ENCODE measurements at regions not wholly inside any gene's neighbourhood (a gene's known extent, or its start where the extent isn't known, plus 50 kb on each side); places are given as distances from the start of the nearest gene placed in this dataset.
A peak's percentile ranks its signal among the peaks of the same experiment; 100 is the strongest.

DNA sequence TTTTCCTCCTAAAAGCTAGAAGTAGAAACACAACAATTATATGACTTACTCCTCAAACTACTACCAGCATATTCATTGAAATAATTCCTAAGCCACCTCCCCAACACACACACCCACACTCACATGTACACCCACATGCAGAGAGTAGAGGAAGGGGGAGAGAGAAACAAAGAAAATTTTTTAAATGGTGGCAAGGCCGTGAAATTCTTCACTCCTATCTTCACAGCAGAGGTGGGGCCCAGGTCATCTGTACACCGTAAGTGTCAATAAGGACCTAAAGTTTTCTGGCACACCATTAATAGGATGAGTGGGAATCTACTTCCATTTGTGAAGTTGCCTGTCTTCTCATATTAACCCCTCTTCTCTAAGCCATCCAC is 73.9 kb upstream of the EGLN3 start (continued):
- TF ChIP-seq, protein P1, sequence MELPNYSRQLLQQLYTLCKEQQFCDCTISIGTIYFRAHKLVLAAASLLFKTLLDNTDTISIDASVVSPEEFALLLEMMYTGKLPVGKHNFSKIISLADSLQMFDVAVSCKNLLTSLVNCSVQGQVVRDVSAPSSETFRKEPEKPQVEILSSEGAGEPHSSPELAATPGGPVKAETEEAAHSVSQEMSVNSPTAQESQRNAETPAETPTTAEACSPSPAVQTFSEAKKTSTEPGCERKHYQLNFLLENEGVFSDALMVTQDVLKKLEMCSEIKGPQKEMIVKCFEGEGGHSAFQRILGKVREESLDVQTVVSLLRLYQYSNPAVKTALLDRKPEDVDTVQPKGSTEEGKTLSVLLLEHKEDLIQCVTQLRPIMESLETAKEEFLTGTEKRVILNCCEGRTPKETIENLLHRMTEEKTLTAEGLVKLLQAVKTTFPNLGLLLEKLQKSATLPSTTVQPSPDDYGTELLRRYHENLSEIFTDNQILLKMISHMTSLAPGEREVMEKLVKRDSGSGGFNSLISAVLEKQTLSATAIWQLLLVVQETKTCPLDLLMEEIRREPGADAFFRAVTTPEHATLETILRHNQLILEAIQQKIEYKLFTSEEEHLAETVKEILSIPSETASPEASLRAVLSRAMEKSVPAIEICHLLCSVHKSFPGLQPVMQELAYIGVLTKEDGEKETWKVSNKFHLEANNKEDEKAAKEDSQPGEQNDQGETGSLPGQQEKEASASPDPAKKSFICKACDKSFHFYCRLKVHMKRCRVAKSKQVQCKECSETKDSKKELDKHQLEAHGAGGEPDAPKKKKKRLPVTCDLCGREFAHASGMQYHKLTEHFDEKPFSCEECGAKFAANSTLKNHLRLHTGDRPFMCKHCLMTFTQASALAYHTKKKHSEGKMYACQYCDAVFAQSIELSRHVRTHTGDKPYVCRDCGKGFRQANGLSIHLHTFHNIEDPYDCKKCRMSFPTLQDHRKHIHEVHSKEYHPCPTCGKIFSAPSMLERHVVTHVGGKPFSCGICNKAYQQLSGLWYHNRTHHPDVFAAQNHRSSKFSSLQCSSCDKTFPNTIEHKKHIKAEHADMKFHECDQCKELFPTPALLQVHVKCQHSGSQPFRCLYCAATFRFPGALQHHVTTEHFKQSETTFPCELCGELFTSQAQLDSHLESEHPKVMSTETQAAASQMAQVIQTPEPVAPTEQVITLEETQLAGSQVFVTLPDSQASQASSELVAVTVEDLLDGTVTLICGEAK (IDR thresholded peaks at IDR 0.05), result no peak
- TF ChIP-seq, protein P1 (CRISPR knock-in tag; IDR thresholded peaks at IDR 0.05), result no peak
- TF ChIP-seq ZNF136 (CRISPR knock-in tag; IDR thresholded peaks at IDR 0.05; ENCODE audit: low read depth), result no peak
- TF ChIP-seq RFXANK (CRISPR knock-in tag; IDR thresholded peaks at IDR 0.05), result 0 out of 2 replicates have a peak, but pooled peaks have one; percentile 9
- 0 out of 2 replicates have a peak, but pooled peaks have one; percentile 28 for TF ChIP-seq SNAI1 (CRISPR knock-in tag; IDR thresholded peaks at IDR 0.05; ENCODE audit: borderline replicate concordance)
- TF ChIP-seq, protein P2, sequence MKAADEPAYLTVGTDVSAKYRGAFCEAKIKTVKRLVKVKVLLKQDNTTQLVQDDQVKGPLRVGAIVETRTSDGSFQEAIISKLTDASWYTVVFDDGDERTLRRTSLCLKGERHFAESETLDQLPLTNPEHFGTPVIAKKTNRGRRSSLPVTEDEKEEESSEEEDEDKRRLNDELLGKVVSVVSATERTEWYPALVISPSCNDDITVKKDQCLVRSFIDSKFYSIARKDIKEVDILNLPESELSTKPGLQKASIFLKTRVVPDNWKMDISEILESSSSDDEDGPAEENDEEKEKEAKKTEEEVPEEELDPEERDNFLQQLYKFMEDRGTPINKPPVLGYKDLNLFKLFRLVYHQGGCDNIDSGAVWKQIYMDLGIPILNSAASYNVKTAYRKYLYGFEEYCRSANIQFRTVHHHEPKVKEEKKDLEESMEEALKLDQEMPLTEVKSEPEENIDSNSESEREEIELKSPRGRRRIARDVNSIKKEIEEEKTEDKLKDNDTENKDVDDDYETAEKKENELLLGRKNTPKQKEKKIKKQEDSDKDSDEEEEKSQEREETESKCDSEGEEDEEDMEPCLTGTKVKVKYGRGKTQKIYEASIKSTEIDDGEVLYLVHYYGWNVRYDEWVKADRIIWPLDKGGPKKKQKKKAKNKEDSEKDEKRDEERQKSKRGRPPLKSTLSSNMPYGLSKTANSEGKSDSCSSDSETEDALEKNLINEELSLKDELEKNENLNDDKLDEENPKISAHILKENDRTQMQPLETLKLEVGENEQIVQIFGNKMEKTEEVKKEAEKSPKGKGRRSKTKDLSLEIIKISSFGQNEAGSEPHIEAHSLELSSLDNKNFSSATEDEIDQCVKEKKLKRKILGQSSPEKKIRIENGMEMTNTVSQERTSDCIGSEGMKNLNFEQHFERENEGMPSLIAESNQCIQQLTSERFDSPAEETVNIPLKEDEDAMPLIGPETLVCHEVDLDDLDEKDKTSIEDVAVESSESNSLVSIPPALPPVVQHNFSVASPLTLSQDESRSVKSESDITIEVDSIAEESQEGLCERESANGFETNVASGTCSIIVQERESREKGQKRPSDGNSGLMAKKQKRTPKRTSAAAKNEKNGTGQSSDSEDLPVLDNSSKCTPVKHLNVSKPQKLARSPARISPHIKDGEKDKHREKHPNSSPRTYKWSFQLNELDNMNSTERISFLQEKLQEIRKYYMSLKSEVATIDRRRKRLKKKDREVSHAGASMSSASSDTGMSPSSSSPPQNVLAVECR (CRISPR knock-in tag; IDR thresholded peaks at IDR 0.05; ENCODE audit: borderline replicate concordance), result 0 out of 2 replicates have a peak, but pooled peaks have one; percentile 1
- TF ChIP-seq ARHGAP35 (CRISPR knock-in tag; IDR thresholded peaks at IDR 0.05; ENCODE audit: borderline replicate concordance), result no peak
- TF ChIP-seq, protein P3, sequence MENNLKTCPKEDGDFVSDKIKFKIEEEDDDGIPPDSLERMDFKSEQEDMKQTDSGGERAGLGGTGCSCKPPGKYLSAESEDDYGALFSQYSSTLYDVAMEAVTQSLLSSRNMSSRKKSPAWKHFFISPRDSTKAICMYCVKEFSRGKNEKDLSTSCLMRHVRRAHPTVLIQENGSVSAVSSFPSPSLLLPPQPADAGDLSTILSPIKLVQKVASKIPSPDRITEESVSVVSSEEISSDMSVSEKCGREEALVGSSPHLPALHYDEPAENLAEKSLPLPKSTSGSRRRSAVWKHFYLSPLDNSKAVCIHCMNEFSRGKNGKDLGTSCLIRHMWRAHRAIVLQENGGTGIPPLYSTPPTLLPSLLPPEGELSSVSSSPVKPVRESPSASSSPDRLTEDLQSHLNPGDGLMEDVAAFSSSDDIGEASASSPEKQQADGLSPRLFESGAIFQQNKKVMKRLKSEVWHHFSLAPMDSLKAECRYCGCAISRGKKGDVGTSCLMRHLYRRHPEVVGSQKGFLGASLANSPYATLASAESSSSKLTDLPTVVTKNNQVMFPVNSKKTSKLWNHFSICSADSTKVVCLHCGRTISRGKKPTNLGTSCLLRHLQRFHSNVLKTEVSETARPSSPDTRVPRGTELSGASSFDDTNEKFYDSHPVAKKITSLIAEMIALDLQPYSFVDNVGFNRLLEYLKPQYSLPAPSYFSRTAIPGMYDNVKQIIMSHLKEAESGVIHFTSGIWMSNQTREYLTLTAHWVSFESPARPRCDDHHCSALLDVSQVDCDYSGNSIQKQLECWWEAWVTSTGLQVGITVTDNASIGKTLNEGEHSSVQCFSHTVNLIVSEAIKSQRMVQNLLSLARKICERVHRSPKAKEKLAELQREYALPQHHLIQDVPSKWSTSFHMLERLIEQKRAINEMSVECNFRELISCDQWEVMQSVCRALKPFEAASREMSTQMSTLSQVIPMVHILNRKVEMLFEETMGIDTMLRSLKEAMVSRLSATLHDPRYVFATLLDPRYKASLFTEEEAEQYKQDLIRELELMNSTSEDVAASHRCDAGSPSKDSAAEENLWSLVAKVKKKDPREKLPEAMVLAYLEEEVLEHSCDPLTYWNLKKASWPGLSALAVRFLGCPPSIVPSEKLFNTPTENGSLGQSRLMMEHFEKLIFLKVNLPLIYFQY (CRISPR knock-in tag; IDR thresholded peaks at IDR 0.05; ENCODE audit: borderline replicate concordance), result no peak
- TF ChIP-seq, protein P4, sequence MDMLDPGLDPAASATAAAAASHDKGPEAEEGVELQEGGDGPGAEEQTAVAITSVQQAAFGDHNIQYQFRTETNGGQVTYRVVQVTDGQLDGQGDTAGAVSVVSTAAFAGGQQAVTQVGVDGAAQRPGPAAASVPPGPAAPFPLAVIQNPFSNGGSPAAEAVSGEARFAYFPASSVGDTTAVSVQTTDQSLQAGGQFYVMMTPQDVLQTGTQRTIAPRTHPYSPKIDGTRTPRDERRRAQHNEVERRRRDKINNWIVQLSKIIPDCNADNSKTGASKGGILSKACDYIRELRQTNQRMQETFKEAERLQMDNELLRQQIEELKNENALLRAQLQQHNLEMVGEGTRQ (IDR thresholded peaks at IDR 0.05; ENCODE audit: low read depth, low read length), result no peak
- TF ChIP-seq, protein P4 (CRISPR knock-in tag; IDR thresholded peaks at IDR 0.05; ENCODE audit: borderline replicate concordance), result peak; percentile 24; the same call in 1 of the 2 replicates

All from HepG2 (cell line).